RWPE1 (cell line): ENCODE measurements at regions not wholly inside any gene's neighbourhood (a gene's known extent, or its start where the extent isn't known, plus 50 kb on each side); places are given as distances from the start of the nearest gene placed in this dataset.

Source experiments
- CTCF ChIA-PET: fragments of 350-600 bp; sonication (Branson Sonifier 250); formaldehyde crosslinking; extraction: SDS; loops from one replicate; lab custom pipeline; 2021; lab: Yijun Ruan, JAX
- POLR2A ChIA-PET: fragments of 400-600 bp; formaldehyde crosslinking; extraction: SDS; loops from one replicate; lab custom pipeline; 2020; ENCODE audit warnings: antibody characterized with exemption; ENCODE audit not compliant: low non-redundant PET; lab: Yijun Ruan, JAX
- DNase-seq: peaks from one replicate; pipeline ENCODE4 v3.0.0; 2012; ENCODE audit warnings: low spot score
- H3K27ac ChIP-seq: fragments of 450-650 bp; 2 replicates; pipeline ENCODE4 v1.5.1; 2017
- CTCF ChIP-seq: fragments of 450-650 bp; conservative IDR thresholded peaks from 2 replicates; pipeline ENCODE4 v1.5.1; 2017; ENCODE audit warnings: low read depth, mild to moderate bottlenecking

GRCh38 chr1:209483691-209484090 lies 99.8 kb upstream of the CAMK1G start:
- ChIA-PET CTCF (no interaction called here), POLR2A (no interaction called here)
- no peak for DNase-seq

GRCh38 chr1:209484429-209484828 lies 99.1 kb upstream of the CAMK1G start:
- H3K27ac ChIP-seq = no peak overlapping the region
- POLR2A ChIA-PET = no interaction called here
- CTCF ChIA-PET = no interaction called here
- DNase-seq = no peak
- no peak for TF ChIP-seq CTCF

More at GRCh38 chr1:209483691-209484090, 99.8 kb upstream of the CAMK1G start:
- no peak overlapping the region for H3K27ac ChIP-seq
- TF ChIP-seq CTCF = no peak

- no peak for TF ChIP-seq CTCF
- POLR2A ChIA-PET = interaction anchor here (1.0 kb wide), 1 partner anchor 130 kb away, joined by 3 read pairs; no protein-coding TSS in a partner anchor
- H3K27ac ChIP-seq = peak overlapping the region; percentile 61
- CTCF ChIA-PET = interaction anchor here (0.7 kb wide), 1 partner anchor 1098 kb away, joined by 7 read pairs; no protein-coding TSS in a partner anchor
- DNase-seq = peak; percentile 90
These were observed 98.3 kb upstream of the CAMK1G start for GRCh38 chr1:209485167-209485566.

GRCh38 chr1:209485751-209486150 lies 97.8 kb upstream of the CAMK1G start:
- DNase-seq = no peak
- CTCF ChIA-PET = interaction anchor here (0.6 to 0.7 kb wide), 2 partner anchors 52 to 1099 kb away, joined by 7 read pairs; no protein-coding TSS in a partner anchor
- H3K27ac ChIP-seq = no peak overlapping the region
- TF ChIP-seq CTCF = no peak
- POLR2A ChIA-PET = interaction anchor here (1.0 kb wide), 1 partner anchor 131 kb away, joined by 3 read pairs; no protein-coding TSS in a partner anchor

- ChIA-PET CTCF (interaction anchor here (0.7 kb wide), 1 partner anchor 52 kb away, joined by 3 read pairs; no protein-coding TSS in a partner anchor), POLR2A (interaction anchor here (0.6 kb wide), 1 partner anchor 53 kb away, joined by 3 read pairs; no protein-coding TSS in a partner anchor)
- no peak overlapping the region for H3K27ac ChIP-seq
- TF ChIP-seq CTCF = no peak
- no peak for DNase-seq
These were observed 96.5 kb upstream of the CAMK1G start for GRCh38 chr1:209486861-209487593.

- no peak overlapping the region for H3K27ac ChIP-seq
- TF ChIP-seq CTCF = peak; percentile 71
- peak; percentile 53 for DNase-seq
- ChIA-PET CTCF (interaction anchor here (0.5 to 1.2 kb wide), 10 partner anchors 15 to 1997 kb away, joined by 3 to 6 read pairs (median 4); no protein-coding TSS in a partner anchor), POLR2A (no interaction called here)
These were observed 93.5 kb upstream of the CAMK1G start for GRCh38 chr1:209490013-209490412.
